ENCODE measurements at regions not wholly inside any gene's neighbourhood (a gene's known extent, or its start where the extent isn't known, plus 50 kb on each side); places are given as distances from the start of the nearest gene placed in this dataset.
"Not testable (repeated sequence)": the region's sequence is repeated elsewhere in the genome, so short reads cannot be mapped to it uniquely, and the experiment has no call there.

DNA sequence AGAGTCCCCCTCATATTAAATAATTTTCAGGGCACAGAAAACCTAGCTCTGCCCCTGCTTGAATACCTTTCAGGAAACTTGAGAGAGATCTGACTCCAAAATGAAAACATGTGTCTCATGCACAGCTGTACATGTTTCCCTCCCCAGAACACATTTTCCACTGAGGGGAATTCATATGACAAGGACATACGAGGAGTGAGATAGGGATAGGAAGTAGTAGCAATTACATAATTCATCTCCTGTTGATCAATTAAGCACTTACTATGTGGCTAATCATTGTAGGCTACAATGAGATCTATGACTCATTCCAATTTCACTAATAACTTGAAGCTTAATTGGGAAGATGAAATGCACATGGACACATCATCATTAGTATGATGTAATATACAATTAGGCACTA, 302.1 kb downstream of the PCDH11X start:
- not testable (repeated sequence) for H3K27ac Mint-ChIP-seq (ENCODE audit: unreplicated experiment); H3K36me3 Mint-ChIP-seq (ENCODE audit: low read depth, unreplicated experiment); H3K4me1 Mint-ChIP-seq (ENCODE audit: unreplicated experiment); H3K4me3 Mint-ChIP-seq (ENCODE audit: unreplicated experiment); H3K9me3 Mint-ChIP-seq (ENCODE audit: unreplicated experiment); H3K27me3 Mint-ChIP-seq (ENCODE audit: unreplicated experiment); DNase-seq (ENCODE audit: low spot score)

DNA sequence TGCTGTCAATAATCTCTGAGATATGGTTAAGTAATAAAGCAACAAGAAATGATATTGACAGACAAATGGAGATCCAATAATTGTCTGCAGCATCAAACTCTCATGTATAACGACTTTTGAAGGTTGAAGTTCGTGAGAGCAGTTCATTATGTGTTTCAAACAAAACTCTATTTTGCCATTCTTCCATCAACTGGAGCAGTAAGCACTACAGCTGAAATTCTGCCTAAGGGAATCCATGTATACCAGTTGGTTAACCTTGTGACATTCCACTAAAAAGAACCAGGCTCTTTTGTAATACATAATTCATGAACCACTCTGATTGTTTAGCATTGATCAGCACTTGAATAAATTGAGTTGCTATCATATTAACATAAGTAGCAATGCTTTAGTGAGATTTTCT, 311.6 kb downstream of the PCDH11X start:
- H3K27me3 Mint-ChIP-seq (ENCODE audit: unreplicated experiment); H3K4me3 Mint-ChIP-seq (ENCODE audit: unreplicated experiment); DNase-seq (ENCODE audit: low spot score); H3K9me3 Mint-ChIP-seq (ENCODE audit: unreplicated experiment); H3K36me3 Mint-ChIP-seq (ENCODE audit: low read depth, unreplicated experiment); H3K27ac Mint-ChIP-seq (ENCODE audit: unreplicated experiment); H3K4me1 Mint-ChIP-seq (ENCODE audit: unreplicated experiment): not testable (repeated sequence)

DNA sequence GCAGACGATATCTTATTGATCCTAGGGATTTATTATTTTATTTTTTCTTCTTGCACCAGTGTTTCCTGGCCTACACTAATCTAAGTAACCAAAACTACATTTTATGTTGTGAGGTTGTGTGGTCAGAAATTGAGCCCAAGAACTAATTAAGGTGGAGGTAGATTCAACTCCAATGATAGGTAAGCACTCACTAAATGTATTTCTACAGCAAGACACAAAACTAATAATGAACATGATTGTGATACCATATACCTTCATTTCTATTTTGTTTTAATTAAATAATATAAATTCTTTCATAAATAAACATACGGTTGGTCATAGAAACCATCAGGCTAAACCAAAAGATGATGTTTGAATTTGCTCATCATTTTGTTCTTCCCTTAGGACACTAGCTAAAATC, 319.0 kb downstream of the PCDH11X start:
- H3K9me3 Mint-ChIP-seq (ENCODE audit: unreplicated experiment); H3K4me3 Mint-ChIP-seq (ENCODE audit: unreplicated experiment); H3K36me3 Mint-ChIP-seq (ENCODE audit: low read depth, unreplicated experiment); DNase-seq (ENCODE audit: low spot score); H3K27me3 Mint-ChIP-seq (ENCODE audit: unreplicated experiment); H3K27ac Mint-ChIP-seq (ENCODE audit: unreplicated experiment): not testable (repeated sequence)
- H3K4me1 Mint-ChIP-seq (ENCODE audit: unreplicated experiment), result peaks cover 25% of the 10 kb centered on the region

DNA sequence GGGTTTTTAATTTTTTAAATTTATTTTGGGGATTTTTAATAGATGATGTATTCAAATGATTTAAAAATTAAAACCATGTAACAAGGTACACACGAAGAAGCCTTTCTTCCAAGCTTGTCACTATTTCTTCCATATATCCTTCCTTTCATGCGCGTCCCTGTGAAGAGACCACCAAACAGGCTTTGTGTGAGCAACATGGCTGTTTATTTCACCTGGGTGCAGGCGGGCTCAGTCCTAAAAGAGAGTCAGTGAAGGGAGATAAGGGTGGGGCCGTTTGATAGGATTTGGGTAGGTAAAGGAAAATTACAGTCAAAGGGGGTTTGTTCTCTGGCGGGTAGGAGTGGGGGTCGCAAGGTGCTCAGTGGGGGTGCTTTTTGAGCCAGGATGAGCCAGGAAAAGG, 320.9 kb downstream of the PCDH11X start:
- H3K4me3 Mint-ChIP-seq (ENCODE audit: unreplicated experiment); H3K27me3 Mint-ChIP-seq (ENCODE audit: unreplicated experiment); H3K36me3 Mint-ChIP-seq (ENCODE audit: low read depth, unreplicated experiment); H3K9me3 Mint-ChIP-seq (ENCODE audit: unreplicated experiment); DNase-seq (ENCODE audit: low spot score): not testable (repeated sequence)
- peak overlapping the region; percentile 21 for H3K27ac Mint-ChIP-seq (ENCODE audit: unreplicated experiment)
- H3K4me1 Mint-ChIP-seq (ENCODE audit: unreplicated experiment), result peaks cover 43% of the 10 kb centered on the region

DNA sequence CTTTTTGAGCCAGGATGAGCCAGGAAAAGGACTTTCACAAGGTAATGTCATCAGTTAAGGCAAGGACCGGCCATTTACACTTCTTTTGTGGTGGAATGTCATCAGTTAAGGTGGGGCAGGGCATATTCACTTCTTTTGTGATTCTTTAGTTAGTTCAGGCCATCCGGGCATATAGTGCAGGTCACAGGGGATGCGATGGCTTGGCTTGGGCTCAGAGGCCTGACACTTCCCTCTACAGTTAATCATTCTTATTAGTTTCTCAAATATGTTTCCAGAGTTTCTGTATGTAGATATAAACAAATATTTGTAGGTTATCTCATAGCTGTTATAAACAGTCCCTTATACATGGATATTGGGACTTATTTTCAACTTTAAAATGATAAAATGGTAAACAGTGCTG, 326.5 kb downstream of the PCDH11X start:
- H3K27me3 Mint-ChIP-seq (ENCODE audit: unreplicated experiment); H3K9me3 Mint-ChIP-seq (ENCODE audit: unreplicated experiment); H3K27ac Mint-ChIP-seq (ENCODE audit: unreplicated experiment); H3K4me3 Mint-ChIP-seq (ENCODE audit: unreplicated experiment); H3K36me3 Mint-ChIP-seq (ENCODE audit: low read depth, unreplicated experiment); DNase-seq (ENCODE audit: low spot score): not testable (repeated sequence)
- peaks cover 46% of the 10 kb centered on the region for H3K4me1 Mint-ChIP-seq (ENCODE audit: unreplicated experiment)

DNA sequence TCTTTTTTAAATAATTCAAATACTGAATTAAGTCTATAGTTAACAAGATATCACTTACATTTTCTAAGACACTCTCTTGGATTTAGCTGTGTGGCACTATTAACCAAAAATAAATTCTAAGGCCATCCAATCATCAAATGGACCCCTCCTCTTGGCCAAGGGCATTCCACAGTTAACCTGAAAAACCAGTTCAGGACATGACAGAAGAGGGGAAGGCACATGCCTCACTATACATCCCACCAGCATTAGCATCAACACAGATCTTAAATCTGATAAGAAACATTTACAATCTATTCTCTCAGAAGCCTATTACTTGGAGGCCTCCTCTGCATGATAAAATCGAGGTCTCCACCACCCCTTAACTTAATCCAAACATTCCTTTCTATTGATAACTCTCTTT, 327.5 kb downstream of the PCDH11X start:
- not testable (repeated sequence) for DNase-seq (ENCODE audit: low spot score); H3K27me3 Mint-ChIP-seq (ENCODE audit: unreplicated experiment); H3K36me3 Mint-ChIP-seq (ENCODE audit: low read depth, unreplicated experiment); H3K9me3 Mint-ChIP-seq (ENCODE audit: unreplicated experiment); H3K27ac Mint-ChIP-seq (ENCODE audit: unreplicated experiment); H3K4me3 Mint-ChIP-seq (ENCODE audit: unreplicated experiment)
- H3K4me1 Mint-ChIP-seq (ENCODE audit: unreplicated experiment), result peaks cover 42% of the 10 kb centered on the region

DNA sequence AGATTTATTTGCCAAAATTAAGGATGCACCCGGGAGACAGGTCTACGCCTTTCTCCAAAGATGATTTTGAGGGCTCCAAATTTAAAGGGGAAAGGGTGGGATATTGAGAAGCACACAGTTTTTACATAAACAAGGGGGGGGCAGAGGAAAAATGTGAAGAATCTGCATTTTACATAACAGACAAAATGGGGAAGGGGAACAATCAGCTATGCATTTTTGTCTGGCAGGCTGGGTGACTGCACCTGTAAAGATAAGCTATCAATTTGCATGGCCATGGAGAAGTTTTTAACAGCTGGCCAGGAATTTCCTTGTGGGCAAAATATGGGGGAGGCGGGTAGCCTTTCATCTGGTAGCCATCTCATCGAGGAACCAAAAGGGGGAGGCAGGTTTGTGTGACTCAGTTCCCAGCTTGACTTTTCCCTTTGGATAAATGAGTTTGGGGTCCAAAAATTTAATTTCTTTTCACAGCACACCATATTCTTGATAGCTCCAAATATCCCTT, 331.3 kb downstream of the PCDH11X start:
- not testable (repeated sequence) for DNase-seq (ENCODE audit: low spot score); H3K4me3 Mint-ChIP-seq (ENCODE audit: unreplicated experiment); H3K36me3 Mint-ChIP-seq (ENCODE audit: low read depth, unreplicated experiment); H3K4me1 Mint-ChIP-seq (ENCODE audit: unreplicated experiment); H3K27ac Mint-ChIP-seq (ENCODE audit: unreplicated experiment); H3K27me3 Mint-ChIP-seq (ENCODE audit: unreplicated experiment); H3K9me3 Mint-ChIP-seq (ENCODE audit: unreplicated experiment)

DNA sequence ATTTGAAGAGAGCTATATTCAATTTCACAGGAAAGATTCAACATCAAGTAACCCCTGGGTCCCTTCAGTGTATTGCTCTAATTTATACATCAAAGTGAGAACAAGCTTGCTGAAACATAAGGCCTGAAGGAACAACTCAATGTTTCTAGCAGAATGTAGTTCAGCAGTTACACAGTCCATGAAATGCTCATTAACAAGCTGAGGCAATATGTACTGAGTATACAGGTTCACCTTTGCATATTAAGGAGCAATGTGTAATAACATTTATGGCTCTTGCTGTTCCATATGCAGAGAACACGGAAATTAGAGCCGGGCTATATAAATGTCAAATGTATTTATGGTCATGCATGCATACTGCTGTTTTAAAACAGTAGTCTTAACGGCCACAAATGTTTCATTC, 338.5 kb downstream of the PCDH11X start:
- H3K27ac Mint-ChIP-seq (ENCODE audit: unreplicated experiment); H3K36me3 Mint-ChIP-seq (ENCODE audit: low read depth, unreplicated experiment); H3K27me3 Mint-ChIP-seq (ENCODE audit: unreplicated experiment); H3K4me3 Mint-ChIP-seq (ENCODE audit: unreplicated experiment); H3K9me3 Mint-ChIP-seq (ENCODE audit: unreplicated experiment); DNase-seq (ENCODE audit: low spot score); H3K4me1 Mint-ChIP-seq (ENCODE audit: unreplicated experiment): not testable (repeated sequence)

DNA sequence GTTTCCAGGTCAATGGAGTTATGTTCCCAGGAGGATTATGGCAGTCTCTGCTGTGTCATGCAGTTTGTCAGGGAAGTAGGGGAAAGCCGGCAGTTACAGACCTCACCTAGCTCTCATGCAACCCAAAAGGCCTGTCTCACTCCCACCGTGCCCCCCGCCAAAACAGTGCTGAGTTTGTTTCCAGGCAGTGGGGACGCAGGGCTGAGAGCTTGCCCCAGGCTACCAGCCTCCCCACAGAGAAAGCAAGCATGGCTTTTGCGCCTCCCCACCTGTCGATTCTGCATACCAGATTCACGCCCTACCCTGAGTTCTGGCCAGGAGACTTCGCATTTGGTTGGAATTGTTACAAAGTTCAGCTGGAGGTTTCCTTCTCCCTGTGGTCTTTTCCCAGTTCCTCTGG, 383.9 kb downstream of the PCDH11X start:
- not testable (repeated sequence) for H3K27me3 Mint-ChIP-seq (ENCODE audit: unreplicated experiment); H3K27ac Mint-ChIP-seq (ENCODE audit: unreplicated experiment); H3K4me1 Mint-ChIP-seq (ENCODE audit: unreplicated experiment); H3K36me3 Mint-ChIP-seq (ENCODE audit: low read depth, unreplicated experiment); DNase-seq (ENCODE audit: low spot score); H3K4me3 Mint-ChIP-seq (ENCODE audit: unreplicated experiment); H3K9me3 Mint-ChIP-seq (ENCODE audit: unreplicated experiment)

DNA sequence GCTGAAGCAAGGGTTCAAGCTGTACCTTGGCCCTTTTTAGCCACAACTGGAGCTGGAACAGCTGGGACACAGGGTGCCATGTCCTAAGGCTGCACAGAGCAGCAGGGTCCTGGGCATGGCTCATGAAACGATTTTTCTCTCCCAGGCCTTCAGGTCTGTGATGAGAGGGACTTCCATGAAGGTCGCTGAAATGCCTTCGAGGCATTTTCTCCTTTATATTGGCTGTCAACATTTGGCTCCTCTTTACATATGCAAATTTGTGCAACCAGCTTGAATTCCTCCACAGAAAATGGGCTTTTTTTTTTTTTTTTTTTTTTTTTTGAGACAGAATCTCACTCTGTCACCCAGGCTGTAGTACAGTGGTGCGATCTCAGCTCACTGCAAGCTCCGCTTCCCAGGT, 430.8 kb downstream of the PCDH11X start:
- Mint-ChIP-seq H3K4me3 (ENCODE audit: unreplicated experiment) (no peak overlapping the region), H3K9me3 (ENCODE audit: unreplicated experiment) (peaks cover 7% of the 10 kb centered on the region), H3K4me1 (ENCODE audit: unreplicated experiment) (no peaks in the 10 kb centered on the region), H3K27ac (ENCODE audit: unreplicated experiment) (no peak overlapping the region), H3K27me3 (ENCODE audit: unreplicated experiment) (no peaks in the 10 kb centered on the region), H3K36me3 (ENCODE audit: low read depth, unreplicated experiment) (peaks cover 10% of the 10 kb centered on the region)
- no peak for DNase-seq (ENCODE audit: low spot score)
- TF ChIP-seq, protein P1, sequence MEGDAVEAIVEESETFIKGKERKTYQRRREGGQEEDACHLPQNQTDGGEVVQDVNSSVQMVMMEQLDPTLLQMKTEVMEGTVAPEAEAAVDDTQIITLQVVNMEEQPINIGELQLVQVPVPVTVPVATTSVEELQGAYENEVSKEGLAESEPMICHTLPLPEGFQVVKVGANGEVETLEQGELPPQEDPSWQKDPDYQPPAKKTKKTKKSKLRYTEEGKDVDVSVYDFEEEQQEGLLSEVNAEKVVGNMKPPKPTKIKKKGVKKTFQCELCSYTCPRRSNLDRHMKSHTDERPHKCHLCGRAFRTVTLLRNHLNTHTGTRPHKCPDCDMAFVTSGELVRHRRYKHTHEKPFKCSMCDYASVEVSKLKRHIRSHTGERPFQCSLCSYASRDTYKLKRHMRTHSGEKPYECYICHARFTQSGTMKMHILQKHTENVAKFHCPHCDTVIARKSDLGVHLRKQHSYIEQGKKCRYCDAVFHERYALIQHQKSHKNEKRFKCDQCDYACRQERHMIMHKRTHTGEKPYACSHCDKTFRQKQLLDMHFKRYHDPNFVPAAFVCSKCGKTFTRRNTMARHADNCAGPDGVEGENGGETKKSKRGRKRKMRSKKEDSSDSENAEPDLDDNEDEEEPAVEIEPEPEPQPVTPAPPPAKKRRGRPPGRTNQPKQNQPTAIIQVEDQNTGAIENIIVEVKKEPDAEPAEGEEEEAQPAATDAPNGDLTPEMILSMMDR (IDR thresholded peaks at IDR 0.05; ENCODE audit: unreplicated experiment), result no peak
